ENCODE measurements at regions not wholly inside any gene's neighbourhood (a gene's known extent, or its start where the extent isn't known, plus 50 kb on each side); places are given as distances from the start of the nearest gene placed in this dataset.

DNA sequence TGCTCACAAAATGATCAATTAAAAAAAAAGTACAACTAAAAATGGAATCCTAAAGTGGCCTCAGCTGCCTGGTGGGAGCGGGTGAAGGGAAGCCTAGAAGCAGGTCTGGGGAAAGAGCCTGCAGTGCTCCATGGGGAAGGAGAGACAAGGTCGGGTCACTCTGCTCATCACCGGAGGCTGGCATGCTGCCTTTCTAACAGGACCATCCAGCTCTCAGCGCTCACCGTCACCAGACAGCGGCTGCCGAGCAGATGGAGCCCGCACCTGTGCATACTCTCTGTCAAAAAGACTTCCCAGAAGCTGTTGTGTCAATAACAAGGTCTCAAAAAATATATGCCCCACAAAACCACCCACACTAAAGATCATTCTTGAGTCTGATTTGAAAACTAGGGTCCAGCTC is 112.8 kb downstream of the BAMBI start:
- no peak for TF ChIP-seq POLR2A (IDR thresholded peaks at IDR 0.05)
- TF ChIP-seq, protein P1, sequence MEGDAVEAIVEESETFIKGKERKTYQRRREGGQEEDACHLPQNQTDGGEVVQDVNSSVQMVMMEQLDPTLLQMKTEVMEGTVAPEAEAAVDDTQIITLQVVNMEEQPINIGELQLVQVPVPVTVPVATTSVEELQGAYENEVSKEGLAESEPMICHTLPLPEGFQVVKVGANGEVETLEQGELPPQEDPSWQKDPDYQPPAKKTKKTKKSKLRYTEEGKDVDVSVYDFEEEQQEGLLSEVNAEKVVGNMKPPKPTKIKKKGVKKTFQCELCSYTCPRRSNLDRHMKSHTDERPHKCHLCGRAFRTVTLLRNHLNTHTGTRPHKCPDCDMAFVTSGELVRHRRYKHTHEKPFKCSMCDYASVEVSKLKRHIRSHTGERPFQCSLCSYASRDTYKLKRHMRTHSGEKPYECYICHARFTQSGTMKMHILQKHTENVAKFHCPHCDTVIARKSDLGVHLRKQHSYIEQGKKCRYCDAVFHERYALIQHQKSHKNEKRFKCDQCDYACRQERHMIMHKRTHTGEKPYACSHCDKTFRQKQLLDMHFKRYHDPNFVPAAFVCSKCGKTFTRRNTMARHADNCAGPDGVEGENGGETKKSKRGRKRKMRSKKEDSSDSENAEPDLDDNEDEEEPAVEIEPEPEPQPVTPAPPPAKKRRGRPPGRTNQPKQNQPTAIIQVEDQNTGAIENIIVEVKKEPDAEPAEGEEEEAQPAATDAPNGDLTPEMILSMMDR (IDR thresholded peaks at IDR 0.05): no peak
- TF ChIP-seq POLR2AphosphoS5 (IDR thresholded peaks at IDR 0.05; ENCODE audit: insufficient read depth in 1 of 2, low read depth in 1 of 2): no peak
- no peak for DNase-seq (ENCODE audit: extremely low spot score in 2 of 2)
- no peaks in the 10 kb centered on the region for H3K27me3 ChIP-seq
- no peaks in the 10 kb centered on the region for H3K36me3 ChIP-seq
- H3K4me1 ChIP-seq: no peaks in the 10 kb centered on the region
- intact Hi-C loops (cut with DNase I): no loop called here
- no peak overlapping the region for H3K27ac ChIP-seq
- no peak overlapping the region for H3K4me3 ChIP-seq
- no peaks in the 10 kb centered on the region for H3K9me3 ChIP-seq

DNA sequence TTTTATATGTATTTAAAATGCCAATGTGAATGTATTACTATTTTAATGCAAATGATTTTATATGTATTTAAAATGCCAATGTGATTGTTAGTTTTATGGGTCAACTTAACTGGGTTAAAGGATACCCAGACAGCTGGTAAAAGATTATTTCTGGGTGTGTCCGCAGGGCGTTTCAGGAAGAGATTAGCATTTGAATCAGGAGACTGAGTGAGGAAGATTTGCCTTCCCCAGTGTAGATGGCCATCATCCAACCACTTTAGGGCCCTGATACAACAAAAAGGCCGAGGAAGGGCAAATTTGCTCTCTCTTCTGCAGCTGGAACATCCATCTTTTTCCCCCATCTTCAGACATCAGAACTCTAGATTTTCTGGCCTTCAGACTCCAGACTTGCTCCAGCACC is 116.2 kb downstream of the BAMBI start:
- Histone ChIP-seq H3K4me1 (no peaks in the 10 kb centered on the region), H3K27me3 (no peaks in the 10 kb centered on the region), H3K4me3 (no peak overlapping the region), H3K36me3 (no peaks in the 10 kb centered on the region), H3K27ac (no peak overlapping the region), H3K9me3 (no peaks in the 10 kb centered on the region)
- no peak for DNase-seq (ENCODE audit: extremely low spot score in 2 of 2)
- intact Hi-C loops (cut with DNase I): no loop called here
- TF ChIP-seq, protein P1 (IDR thresholded peaks at IDR 0.05): no peak
- TF ChIP-seq POLR2A (IDR thresholded peaks at IDR 0.05) (no peak), POLR2AphosphoS5 (IDR thresholded peaks at IDR 0.05; ENCODE audit: insufficient read depth in 1 of 2, low read depth in 1 of 2) (no peak)

DNA sequence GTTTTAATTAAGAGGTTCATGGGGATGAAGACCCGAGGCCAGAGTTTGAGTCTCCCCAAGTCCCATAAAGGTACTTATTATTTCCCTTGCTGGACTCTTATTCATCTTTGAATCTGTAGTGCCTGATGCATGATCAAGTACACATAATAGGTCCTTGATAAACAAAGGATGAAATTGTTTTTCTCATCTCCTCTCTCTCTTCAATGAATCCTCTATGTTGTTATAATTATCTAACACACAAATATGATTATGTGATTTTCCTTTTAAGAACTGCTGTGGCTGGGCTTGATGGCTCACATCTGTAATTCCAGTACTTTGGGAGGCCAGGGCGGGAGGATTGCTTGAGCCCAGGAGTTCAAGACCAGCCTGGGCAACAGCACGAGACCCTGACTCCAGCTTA is 117.7 kb downstream of the BAMBI start:
- H3K4me1 ChIP-seq: no peaks in the 10 kb centered on the region
- intact Hi-C loops (cut with DNase I): no loop called here
- no peaks in the 10 kb centered on the region for H3K36me3 ChIP-seq
- no peak overlapping the region for H3K27ac ChIP-seq
- H3K4me3 ChIP-seq: no peak overlapping the region
- no peaks in the 10 kb centered on the region for H3K27me3 ChIP-seq
- DNase-seq (ENCODE audit: extremely low spot score in 2 of 2): no peak
- no peak for TF ChIP-seq POLR2AphosphoS5 (IDR thresholded peaks at IDR 0.05; ENCODE audit: insufficient read depth in 1 of 2, low read depth in 1 of 2)
- TF ChIP-seq POLR2A (IDR thresholded peaks at IDR 0.05): no peak
- TF ChIP-seq, protein P1 (IDR thresholded peaks at IDR 0.05): no peak
- H3K9me3 ChIP-seq: no peaks in the 10 kb centered on the region

DNA sequence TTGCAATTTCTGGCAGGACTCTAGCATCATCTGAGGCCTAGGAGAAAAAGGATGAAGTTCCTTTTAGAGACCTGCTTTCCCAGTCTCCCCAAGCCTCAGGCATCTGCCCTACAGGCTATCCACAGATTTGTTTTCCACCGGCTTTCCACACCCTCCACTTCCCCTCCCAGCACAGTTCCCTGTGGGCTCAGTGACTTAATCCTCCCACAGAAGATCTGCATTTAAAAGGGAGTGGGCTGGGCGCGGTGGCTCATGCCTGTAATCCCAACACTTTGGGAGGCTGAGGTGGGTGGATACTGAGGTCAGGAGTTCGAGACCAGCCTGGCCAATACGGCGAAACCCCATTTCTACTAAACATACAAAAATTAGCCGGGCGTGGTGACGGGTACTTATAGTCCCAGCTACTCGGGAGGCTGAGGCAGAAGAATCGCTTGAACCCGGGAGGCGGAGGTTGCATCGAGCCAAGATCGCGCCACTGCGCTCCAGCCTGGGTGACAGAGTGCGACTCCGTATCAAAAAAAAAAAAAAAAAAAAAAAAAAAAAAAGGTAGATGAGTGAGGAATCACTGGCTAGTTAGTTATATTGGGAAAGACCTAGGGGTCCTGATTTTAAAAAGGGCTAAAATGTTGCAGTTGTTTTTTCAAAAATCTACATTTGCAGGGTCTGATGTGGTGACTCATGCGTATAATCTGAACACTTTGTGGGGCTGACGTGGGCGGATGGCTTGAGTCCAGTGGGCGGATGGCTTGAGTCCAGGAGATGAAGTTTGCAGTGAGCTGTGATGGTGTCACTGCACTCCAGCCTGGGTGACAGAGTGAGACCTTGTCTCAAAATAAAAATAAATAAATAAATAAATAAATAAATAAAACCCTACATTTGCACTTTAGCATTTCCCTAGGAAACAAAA is 119.5 kb downstream of the BAMBI start:
- intact Hi-C loops (cut with DNase I): no loop called here
- TF ChIP-seq, protein P1 (IDR thresholded peaks at IDR 0.05): no peak
- TF ChIP-seq POLR2A (IDR thresholded peaks at IDR 0.05) (no peak), POLR2AphosphoS5 (IDR thresholded peaks at IDR 0.05; ENCODE audit: insufficient read depth in 1 of 2, low read depth in 1 of 2) (no peak)
- no peak for DNase-seq (ENCODE audit: extremely low spot score in 2 of 2)
- Histone ChIP-seq H3K4me3 (no peak overlapping the region), H3K4me1 (no peaks in the 10 kb centered on the region), H3K27me3 (no peaks in the 10 kb centered on the region), H3K27ac (no peak overlapping the region), H3K9me3 (no peaks in the 10 kb centered on the region), H3K36me3 (no peaks in the 10 kb centered on the region)

DNA sequence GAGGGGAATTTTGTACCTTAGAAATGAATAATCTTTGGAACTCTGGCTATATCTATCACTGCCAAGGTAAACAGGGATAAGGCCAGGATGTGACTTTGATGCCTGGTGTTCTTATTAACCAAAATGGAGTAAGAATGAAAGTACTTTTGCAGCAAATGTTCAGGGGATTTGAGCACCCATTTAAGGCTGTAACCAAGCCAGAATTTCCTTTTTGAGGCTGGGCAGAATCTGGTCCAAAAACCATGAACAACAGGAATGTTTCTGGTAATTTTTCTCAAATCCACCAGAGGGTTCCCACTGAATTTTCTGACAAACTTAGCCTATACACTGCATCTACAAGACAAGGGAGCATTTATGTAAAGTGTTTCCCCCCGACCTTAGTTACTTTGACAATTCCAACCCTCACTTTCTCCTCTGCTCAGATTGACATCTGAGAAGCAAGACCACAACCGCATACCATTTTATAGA is 120.6 kb downstream of the BAMBI start:
- no peak for DNase-seq (ENCODE audit: extremely low spot score in 2 of 2)
- TF ChIP-seq POLR2A (IDR thresholded peaks at IDR 0.05): no peak
- TF ChIP-seq, protein P1 (IDR thresholded peaks at IDR 0.05): no peak
- TF ChIP-seq POLR2AphosphoS5 (IDR thresholded peaks at IDR 0.05; ENCODE audit: insufficient read depth in 1 of 2, low read depth in 1 of 2): no peak
- Histone ChIP-seq H3K4me1 (no peaks in the 10 kb centered on the region), H3K9me3 (no peaks in the 10 kb centered on the region), H3K27me3 (no peaks in the 10 kb centered on the region), H3K36me3 (no peaks in the 10 kb centered on the region), H3K4me3 (no peak overlapping the region), H3K27ac (no peak overlapping the region)
- intact Hi-C loops (cut with DNase I): no loop called here
